A549 (cell line): ENCODE measurements at regions not wholly inside any gene's neighbourhood (a gene's known extent, or its start where the extent isn't known, plus 50 kb on each side); places are given as distances from the start of the nearest gene placed in this dataset.

Source experiments
- ATAC-seq, 2 experiments: fragments of 200-7000 bp in 1 of 2; fragments of >200 bp in 1 of 2; cut with Nextera tagmentation in 1 of 2; cut with Tn5 transposase in 1 of 2; 3 replicates each; pipeline versions ENCODE4 v1.8.0 to v1.9.1; 2018 to 2020; ENCODE audit warnings: mild to moderate bottlenecking in 1 of 2, moderate library complexity in 1 of 2
- CTCF ChIA-PET: fragments of 300-600 bp; sonication (Branson Sonifier 250); formaldehyde crosslinking; extraction: SDS; loops from one replicate; lab custom pipeline; 2021; ENCODE audit warnings: antibody characterized with exemption, inconsistent platforms; lab: Yijun Ruan, JAX
- POLR2A ChIA-PET: fragments of 350-600 bp; formaldehyde crosslinking; extraction: SDS; loops from one replicate; lab custom pipeline; 2021; ENCODE audit warnings: antibody characterized with exemption, inconsistent platforms; lab: Yijun Ruan, JAX
- DNase-seq, 2 experiments: peaks; one replicate each; pipeline versions ENCODE4 v3.0.0 to v3.0.0-alpha.2; 2011 to 2016; ENCODE audit warnings: low read depth in 1 of 2, low spot score in 1 of 2
- FAIRE-seq: peaks from 2 replicates; lab custom pipeline; 2011; peaks lifted over from hg19 to GRCh38; lab: Jason Lieb, UNC
- H3K27ac ChIP-seq, 2 experiments: fragments of >200 bp; sonication (Bioruptor Twin); formaldehyde crosslinking; 3 replicates each; pipeline ENCODE4 v1.5.1; 2016 to 2017
- H3K4me1 ChIP-seq: fragments of >200 bp; sonication (Bioruptor Twin); formaldehyde crosslinking; 3 replicates; pipeline ENCODE4 v1.6.1; 2016
- H3K4me2 ChIP-seq: fragments of >200 bp; sonication (Bioruptor Twin); formaldehyde crosslinking; 3 replicates; pipeline ENCODE4 v1.6.1; 2016
- H3K4me3 ChIP-seq: fragments of >200 bp; sonication (Bioruptor Twin); formaldehyde crosslinking; 3 replicates; pipeline ENCODE4 v1.5.1; 2016
- H3K9me3 ChIP-seq: fragments of >200 bp; sonication (Bioruptor Twin); formaldehyde crosslinking; 3 replicates; pipeline ENCODE4 v1.6.1; 2016
- ATOH8 ChIP-seq: fragments of 250-450 bp; sonication (Bioruptor Pico); IDR thresholded peaks from 2 replicates; pipeline ENCODE4 v1.5.0; 2020; ENCODE audit warnings: low read depth, mild to moderate bottlenecking, moderate library complexity
- CBX2 ChIP-seq: fragments of 200-600 bp; sonication (generic); IDR thresholded peaks from 2 replicates; pipeline ENCODE4 v1.6.1; 2016; ENCODE audit warnings: low read depth, mild to moderate bottlenecking, borderline replicate concordance
- CBX8 ChIP-seq: fragments of 200-600 bp; sonication (generic); IDR thresholded peaks from 2 replicates; pipeline ENCODE4 v1.6.1; 2016
- CHD4 ChIP-seq: fragments of 200-600 bp; sonication (generic); IDR thresholded peaks from 2 replicates; pipeline ENCODE4 v1.6.1; 2016; ENCODE audit warnings: antibody characterized with exemption, mild to moderate bottlenecking, borderline replicate concordance
- CTCF ChIP-seq: fragments of >200 bp; sonication (Bioruptor Twin); formaldehyde crosslinking; IDR thresholded peaks from 3 replicates; pipeline ENCODE4 v1.5.1; 2016
- EHF ChIP-seq: fragments of 250-450 bp; sonication (Bioruptor Pico); IDR thresholded peaks from 2 replicates; pipeline ENCODE4 v1.5.0; 2020; ENCODE audit warnings: mild to moderate bottlenecking
- EHMT2 ChIP-seq: fragments of 200-600 bp; sonication (generic); IDR thresholded peaks from 2 replicates; pipeline ENCODE4 v1.6.1; 2016; ENCODE audit warnings: antibody characterized with exemption, low read depth, mild to moderate bottlenecking, moderate library complexity
- EP300 ChIP-seq, 2 experiments: fragments of >200 bp; sonication (Bioruptor Twin); formaldehyde crosslinking; IDR thresholded peaks; 2 replicates in 1 of 2; 3 replicates in 1 of 2; pipeline ENCODE4 v1.6.1; 2016 to 2017
- FOSL2 ChIP-seq, 2 experiments: fragments of 450-650 bp in 1 of 2; fragments of >200 bp in 1 of 2; sonication (Bioruptor Twin) in 1 of 2; formaldehyde crosslinking; IDR thresholded peaks; 2 replicates each; pipeline versions ENCODE4 v1.5.0 to v1.6.1; 2016 to 2020; ENCODE audit warnings: mild to moderate bottlenecking in 1 of 2, moderate library complexity in 1 of 2
- FOXS1 ChIP-seq: fragments of 250-450 bp; sonication (Bioruptor Pico); IDR thresholded peaks from 2 replicates; pipeline ENCODE4 v1.5.0; 2020; ENCODE audit warnings: mild to moderate bottlenecking, moderate library complexity
- GATA3 ChIP-seq: IDR thresholded peaks from 2 replicates; pipeline ENCODE4 v1.6.1; 2012; ENCODE audit warnings: borderline replicate concordance
- HES2 ChIP-seq: fragments of >200 bp; sonication (Bioruptor Twin); formaldehyde crosslinking; IDR thresholded peaks from 2 replicates; pipeline ENCODE4 v1.6.1; 2016
- HEYL ChIP-seq: fragments of 250-450 bp; sonication (Bioruptor Pico); IDR thresholded peaks from 2 replicates; pipeline ENCODE4 v1.8.0; 2021; ENCODE audit warnings: mild to moderate bottlenecking, moderate library complexity
- HOXA7 ChIP-seq: fragments of 250-450 bp; sonication (Bioruptor Pico); IDR thresholded peaks from 2 replicates; pipeline ENCODE4 v1.5.0; 2020; ENCODE audit warnings: mild to moderate bottlenecking, moderate library complexity
- JUN ChIP-seq, 2 experiments: fragments of >200 bp; sonication (Bioruptor Twin); formaldehyde crosslinking; IDR thresholded peaks; 2 replicates in 1 of 2; 3 replicates in 1 of 2; pipeline ENCODE4 v1.6.1; 2016 to 2017
- KDM5A ChIP-seq: fragments of 200-600 bp; sonication (generic); IDR thresholded peaks from 2 replicates; pipeline ENCODE4 v1.6.1; 2016; ENCODE audit warnings: antibody characterized with exemption, mild to moderate bottlenecking
- MAFK ChIP-seq: fragments of 450-650 bp; IDR thresholded peaks from 2 replicates; pipeline ENCODE4 v1.6.1; 2014; ENCODE audit not compliant: partially characterized antibody
- MAX ChIP-seq: IDR thresholded peaks from 2 replicates; pipeline ENCODE4 v1.6.1; 2012
- NFE2L2 ChIP-seq: fragments of 150-350 bp; conservative IDR thresholded peaks from 2 replicates; pipeline ENCODE4 v1.6.1; 2014; ENCODE audit warnings: low read length
- RCOR1 ChIP-seq: fragments of 150-350 bp; IDR thresholded peaks from 2 replicates; pipeline ENCODE4 v1.6.1; 2014; ENCODE audit warnings: antibody characterized with exemption, low read length, low read depth
- RFX5 ChIP-seq: fragments of 450-650 bp; IDR thresholded peaks from 2 replicates; pipeline ENCODE4 v1.7.1; 2014; ENCODE audit warnings: antibody characterized with exemption, mild to moderate bottlenecking, moderate library complexity
- SREBF2 ChIP-seq: fragments of 450-650 bp; IDR thresholded peaks from 2 replicates; pipeline ENCODE4 v1.6.1; 2014; ENCODE audit warnings: mild to moderate bottlenecking, moderate library complexity
- TP53 ChIP-seq: fragments of 250-450 bp; sonication (Bioruptor Pico); IDR thresholded peaks from 2 replicates; pipeline ENCODE4 v1.5.0; 2021; ENCODE audit warnings: mild to moderate bottlenecking, moderate library complexity
- ZNF302 ChIP-seq: fragments of 250-450 bp; sonication (Bioruptor Pico); IDR thresholded peaks from 2 replicates; pipeline ENCODE4 v1.9.0; 2021; ENCODE audit warnings: inconsistent platforms, mild to moderate bottlenecking, moderate library complexity
- ZSCAN20 ChIP-seq: fragments of 250-450 bp; sonication (Bioruptor Pico); IDR thresholded peaks from 2 replicates; pipeline ENCODE4 v1.8.0; 2022; ENCODE audit warnings: mild to moderate bottlenecking, moderate library complexity
- WGBS: methylation state at CpG from one replicate; pipeline ENCODE4 v1.1.6; 2017; ENCODE audit errors: missing lambda C conversion rate; 5-methylcytosine and 5-hydroxymethylcytosine counted together
- TF ChIP-seq, protein P1 (sequence below): fragments of 450-650 bp; IDR thresholded peaks from 2 replicates; pipeline ENCODE4 v1.6.1; 2014; ENCODE audit warnings: antibody characterized with exemption

- H3K27ac ChIP-seq: no peak overlapping the region
- POLR2A ChIA-PET: no interaction called here
- H3K4me1 ChIP-seq: peaks cover 11% of the 10 kb centered on the region
- H3K4me3 ChIP-seq: no peak overlapping the region
- DNase-seq: no peak
- TF ChIP-seq HES2 (no peak), CBX2 (no peak), MAX (no peak), RFX5 (no peak), SREBF2 (no peak), JUN (IDR thresholded peaks at IDR 0.05) (no peak), HOXA7 (no peak), EHF (CRISPR knock-in tag) (no peak), FOXS1 (CRISPR knock-in tag) (no peak), CTCF (no peak), CHD4 (no peak), EP300 (IDR thresholded peaks at IDR 0.05) (no peak), GATA3 (no peak), EHMT2 (no peak), NFE2L2 (no peak), CBX8 (no peak)
- TF ChIP-seq, protein P1, sequence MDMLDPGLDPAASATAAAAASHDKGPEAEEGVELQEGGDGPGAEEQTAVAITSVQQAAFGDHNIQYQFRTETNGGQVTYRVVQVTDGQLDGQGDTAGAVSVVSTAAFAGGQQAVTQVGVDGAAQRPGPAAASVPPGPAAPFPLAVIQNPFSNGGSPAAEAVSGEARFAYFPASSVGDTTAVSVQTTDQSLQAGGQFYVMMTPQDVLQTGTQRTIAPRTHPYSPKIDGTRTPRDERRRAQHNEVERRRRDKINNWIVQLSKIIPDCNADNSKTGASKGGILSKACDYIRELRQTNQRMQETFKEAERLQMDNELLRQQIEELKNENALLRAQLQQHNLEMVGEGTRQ: no peak
- TF ChIP-seq, all 56 proteins: peak for 0
- WGBS: 76% methylated on average over 17 of the region's 18 CpGs
- H3K4me2 ChIP-seq: no peak overlapping the region
- H3K9me3 ChIP-seq: no peaks in the 10 kb centered on the region
- ATAC-seq (no peak), FAIRE-seq (no peak)
- CTCF ChIA-PET: interaction anchor here (0.7 to 1.0 kb wide), 2 partner anchors 48 to 223 kb away, joined by 3 read pairs; no protein-coding TSS in a partner anchor
These were observed 248.2 kb upstream of the PITRM1 start for GRCh38 chr10:3420527-3421469.

- Histone ChIP-seq H3K4me3 (no peak overlapping the region), H3K4me2 (no peak overlapping the region), H3K9me3 (no peaks in the 10 kb centered on the region), H3K4me1 (peaks cover 7% of the 10 kb centered on the region; the same call in 1 of the 3 replicates), H3K27ac (no peak overlapping the region)
- POLR2A ChIA-PET: no interaction called here
- CTCF ChIA-PET: no interaction called here
- no peak for DNase-seq
- FAIRE-seq: no peak
- no peak for ATAC-seq
- no peak for TF ChIP-seq ZNF302
- TF ChIP-seq MAFK: peak; percentile 97
- WGBS: 67% methylated on average over 11 of the region's 12 CpGs
These were observed 247.3 kb upstream of the PITRM1 start for GRCh38 chr10:3419719-3420495.

DNA sequence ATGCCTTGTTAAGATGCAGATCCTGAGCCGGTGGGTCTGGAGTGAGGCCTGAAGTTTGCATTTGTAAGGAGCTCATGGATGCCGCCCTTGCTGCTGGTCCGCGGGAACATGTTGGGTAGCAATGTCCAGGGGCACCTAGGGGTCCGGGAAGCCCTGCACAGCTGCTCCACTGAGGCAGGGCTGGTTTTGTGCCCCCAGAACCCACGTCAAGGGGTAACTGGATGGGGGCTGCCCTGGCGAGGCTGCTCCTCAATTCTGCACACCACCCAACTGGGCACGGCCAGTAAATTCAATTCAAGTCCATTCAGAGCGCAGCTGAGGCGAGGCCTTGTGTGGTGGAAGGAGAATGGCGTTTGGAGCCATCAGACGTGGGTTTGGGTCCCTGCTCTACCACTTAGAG is 246.3 kb upstream of the PITRM1 start:
- no peak overlapping the region for H3K27ac ChIP-seq
- no peaks in the 10 kb centered on the region for H3K9me3 ChIP-seq
- ChIA-PET CTCF (no interaction called here), POLR2A (no interaction called here)
- DNase-seq (no peak), FAIRE-seq (no peak), ATAC-seq (no peak)
- H3K4me2 ChIP-seq: no peak overlapping the region
- no peaks in the 10 kb centered on the region for H3K4me1 ChIP-seq
- 71% methylated on average over 11 of the region's 12 CpGs for whole genome bisulfite sequencing
- H3K4me3 ChIP-seq: no peak overlapping the region
- TF ChIP-seq TP53 (CRISPR knock-in tag): no peak
- TF ChIP-seq HEYL (CRISPR knock-in tag): no peak
- TF ChIP-seq CTCF: no peak
- no peak for TF ChIP-seq FOSL2 (IDR thresholded peaks at IDR 0.05)
- TF ChIP-seq FOSL2 (CRISPR knock-in tag; IDR thresholded peaks at IDR 0.05): no peak
- no peak for TF ChIP-seq ZSCAN20 (CRISPR knock-in tag)
- no peak for TF ChIP-seq KDM5A
- TF ChIP-seq ATOH8 (CRISPR knock-in tag): no peak
- no peak for TF ChIP-seq RCOR1
- TF ChIP-seq MAX: no peak
